ENCODE measurements at regions not wholly inside any gene's neighbourhood (a gene's known extent, or its start where the extent isn't known, plus 50 kb on each side); places are given as distances from the start of the nearest gene placed in this dataset.

- Histone ChIP-seq H3K9ac (replicated peaks; ENCODE audit: extremely low read depth, insufficient read depth, low read length) (no peak overlapping the region), H2AFZ (ENCODE audit: low read depth, low read length) (no peak overlapping the region)
- CTCF ChIA-PET, result no interaction called here
Measured at GRCh38 chr1:223039990-223040389, 103.1 kb downstream of the TLR5 start.

More at GRCh38 chr1:223039990-223040389, 103.1 kb downstream of the TLR5 start:
- no peak overlapping the region for H3K4me2 ChIP-seq (ENCODE audit: insufficient read depth, low read length)
- no peak overlapping the region for H3K27ac ChIP-seq (ENCODE audit: insufficient read depth, low read depth, low read length)
- H3K79me2 ChIP-seq (ENCODE audit: control insufficient read depth, insufficient read depth, low read length), result no peaks in the 10 kb centered on the region
- H3K27me3 ChIP-seq (ENCODE audit: control insufficient read depth in 2 of 2, insufficient read depth in 2 of 2, low read length in 2 of 2), result no peaks in the 10 kb centered on the region
- intact Hi-C loops (cut with micrococcal nuclease), result no loop called here
- no peak for DNase-seq (ENCODE audit: low read depth, low spot score)
- dilution Hi-C loops (cut with MboI; ENCODE audit: extremely low pct_ligation_motif_present, low sequenced_read_pairs), result no loop called here
- H3K36me3 ChIP-seq (ENCODE audit: control insufficient read depth in 2 of 2, extremely low read depth in 1 of 2, insufficient read depth in 2 of 2, low read length in 2 of 2), result no peaks in the 10 kb centered on the region
- no peaks in the 10 kb centered on the region for H3K9me3 ChIP-seq (replicated peaks; ENCODE audit: control insufficient read depth, insufficient read depth, low read length)
- no peaks in the 10 kb centered on the region for H3K9me1 ChIP-seq (replicated peaks; ENCODE audit: control insufficient read depth, extremely low read depth, insufficient read depth, low read length)
- no peak overlapping the region for H3K4me3 ChIP-seq (replicated peaks in 1 of 3; ENCODE audit: insufficient read depth in 1 of 3, low read depth in 1 of 3, low read length in 3 of 3)
- POLR2A ChIA-PET, result no interaction called here
- H4K20me1 ChIP-seq (replicated peaks; ENCODE audit: control insufficient read depth, extremely low read depth, insufficient read depth, low read length), result no peaks in the 10 kb centered on the region
- H3K4me1 ChIP-seq (ENCODE audit: control insufficient read depth, extremely low read depth, insufficient read depth, low read length), result no peaks in the 10 kb centered on the region
- FAIRE-seq, result no peak
- BruUV-seq (replicated peaks), result no TSS peak
- TF ChIP-seq MAX (IDR thresholded peaks at IDR 0.05; ENCODE audit: insufficient read depth, insufficient read length) (no peak), POLR2AphosphoS5 (IDR thresholded peaks at IDR 0.05; ENCODE audit: insufficient read depth, low read depth, low read length) (no peak), GATA2 (IDR thresholded peaks at IDR 0.05; ENCODE audit: insufficient read depth, insufficient read length, low read depth, low read length) (no peak), EZH2 (IDR thresholded peaks at IDR 0.05; ENCODE audit: borderline replicate concordance, low read depth, low read length, severe bottlenecking) (no peak), FOS (IDR thresholded peaks at IDR 0.05; ENCODE audit: borderline replicate concordance, insufficient read depth, low read length) (no peak), JUN (IDR thresholded peaks at IDR 0.05; ENCODE audit: borderline replicate concordance, insufficient read depth, insufficient read length, low read depth) (no peak), POLR2A (IDR thresholded peaks at IDR 0.05; ENCODE audit: low read depth, low read length) (no peak), CTCF (IDR thresholded peaks at IDR 0.05; ENCODE audit: extremely low read depth in 1 of 2, insufficient read depth in 1 of 2, low read depth in 1 of 2, low read length in 2 of 2) (no peak), MYC (IDR thresholded peaks at IDR 0.05; ENCODE audit: low read depth, low read length) (no peak)
